GM10266 (cell line): ENCODE measurements at regions not wholly inside any gene's neighbourhood (a gene's known extent, or its start where the extent isn't known, plus 50 kb on each side); places are given as distances from the start of the nearest gene placed in this dataset.
"Not testable (repeated sequence)": the region's sequence is repeated elsewhere in the genome, so short reads cannot be mapped to it uniquely, and the experiment has no call there.

Experiments
- DNase-seq: peaks from one replicate; pipeline ENCODE4 v3.0.0; 2012; ENCODE audit errors: extremely low spot score
- TF ChIP-seq, protein P1 (sequence below): IDR thresholded peaks from 2 replicates; pipeline ENCODE4 v1.5.1; 2012; ENCODE audit warnings: mild to moderate bottlenecking, low read depth; ENCODE audit not compliant: control insufficient read depth, insufficient read depth; ENCODE audit errors: missing control alignments

DNA sequence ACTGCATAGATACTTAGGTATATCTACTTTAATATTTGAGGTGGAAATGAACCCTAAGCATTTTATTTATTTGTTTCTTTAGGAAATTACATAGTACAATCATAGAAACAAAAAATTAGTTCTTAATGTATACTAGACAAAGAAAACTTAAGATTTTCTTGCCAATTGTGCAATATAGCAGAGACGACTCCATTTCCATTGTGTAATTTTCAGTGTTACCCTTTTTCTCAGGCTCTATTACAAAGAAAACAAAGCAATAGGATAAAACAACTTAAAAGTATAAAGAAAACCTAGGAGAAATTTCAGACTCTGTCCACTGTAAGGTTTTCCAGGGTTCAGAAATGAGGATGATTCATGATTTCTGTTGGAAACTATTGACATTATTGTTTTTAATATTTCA lies 89.0 kb upstream of the SERTAD2 start:
- DNase-seq: no peak
- TF ChIP-seq, protein P1, sequence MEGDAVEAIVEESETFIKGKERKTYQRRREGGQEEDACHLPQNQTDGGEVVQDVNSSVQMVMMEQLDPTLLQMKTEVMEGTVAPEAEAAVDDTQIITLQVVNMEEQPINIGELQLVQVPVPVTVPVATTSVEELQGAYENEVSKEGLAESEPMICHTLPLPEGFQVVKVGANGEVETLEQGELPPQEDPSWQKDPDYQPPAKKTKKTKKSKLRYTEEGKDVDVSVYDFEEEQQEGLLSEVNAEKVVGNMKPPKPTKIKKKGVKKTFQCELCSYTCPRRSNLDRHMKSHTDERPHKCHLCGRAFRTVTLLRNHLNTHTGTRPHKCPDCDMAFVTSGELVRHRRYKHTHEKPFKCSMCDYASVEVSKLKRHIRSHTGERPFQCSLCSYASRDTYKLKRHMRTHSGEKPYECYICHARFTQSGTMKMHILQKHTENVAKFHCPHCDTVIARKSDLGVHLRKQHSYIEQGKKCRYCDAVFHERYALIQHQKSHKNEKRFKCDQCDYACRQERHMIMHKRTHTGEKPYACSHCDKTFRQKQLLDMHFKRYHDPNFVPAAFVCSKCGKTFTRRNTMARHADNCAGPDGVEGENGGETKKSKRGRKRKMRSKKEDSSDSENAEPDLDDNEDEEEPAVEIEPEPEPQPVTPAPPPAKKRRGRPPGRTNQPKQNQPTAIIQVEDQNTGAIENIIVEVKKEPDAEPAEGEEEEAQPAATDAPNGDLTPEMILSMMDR: no peak

GRCh38 chr2:64743739-64744330 lies 90.1 kb upstream of the SERTAD2 start:
- no peak for DNase-seq
- TF ChIP-seq, protein P1: no peak

DNA sequence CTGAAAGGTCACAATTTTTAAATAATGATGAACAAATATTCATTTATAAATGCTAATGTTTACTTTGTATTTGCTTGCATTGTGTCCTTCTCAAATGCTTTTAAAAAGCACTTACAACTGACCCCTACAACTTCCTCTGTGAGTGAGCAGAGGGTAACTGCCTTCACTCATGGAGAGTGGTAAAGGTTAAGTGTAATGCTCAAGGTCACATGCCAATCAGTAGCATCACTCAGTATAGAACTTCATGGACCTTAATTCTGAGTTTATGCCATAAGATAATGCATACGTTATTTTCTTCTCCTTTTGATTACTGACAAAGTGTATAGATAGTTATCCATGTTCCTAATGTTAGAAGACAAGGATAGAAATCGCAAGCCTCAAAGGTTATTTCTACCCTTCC lies 91.8 kb upstream of the SERTAD2 start:
- DNase-seq: no peak
- TF ChIP-seq, protein P1: no peak

GRCh38 chr2:64747690-64748091 lies 94.0 kb upstream of the SERTAD2 start:
- DNase-seq: not testable (repeated sequence)

DNA sequence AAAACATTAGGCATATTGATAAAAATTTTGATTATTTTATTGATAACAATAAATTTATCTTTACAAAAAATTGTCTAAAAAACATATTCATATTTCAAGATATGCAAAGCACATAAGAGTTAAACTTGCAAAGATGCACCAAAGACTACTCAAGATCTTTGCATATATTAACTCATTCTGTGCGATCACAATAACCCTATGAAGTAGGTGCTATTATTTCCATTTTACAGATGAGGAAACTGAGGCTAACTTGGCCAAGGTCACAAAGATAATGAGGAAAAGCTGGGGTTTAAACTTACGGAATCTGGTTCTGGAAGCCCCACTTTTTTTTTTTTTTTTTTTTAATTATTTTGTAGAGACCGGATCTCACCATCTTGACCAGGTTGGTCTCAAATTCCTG lies 94.4 kb upstream of the SERTAD2 start:
- TF ChIP-seq, protein P1: no peak
- DNase-seq: no peak

DNA sequence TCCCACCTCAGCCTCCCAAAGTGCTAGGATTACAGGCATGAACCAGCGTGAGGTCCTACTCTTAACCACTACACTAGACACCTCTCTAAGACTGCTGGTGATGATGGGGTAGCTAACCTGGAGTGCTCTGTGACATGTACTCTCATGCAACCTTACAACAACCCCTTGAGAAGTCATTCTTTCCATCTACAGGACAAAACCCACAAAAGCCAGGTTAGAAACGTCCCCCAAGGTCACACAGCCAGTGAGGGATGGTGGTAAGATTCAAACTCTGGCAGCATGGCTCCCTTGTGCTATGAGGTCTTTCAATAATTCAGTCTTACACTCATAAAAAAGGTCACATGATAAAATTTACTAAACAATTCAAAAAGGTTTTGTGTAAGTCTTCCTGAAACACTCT lies 94.8 kb upstream of the SERTAD2 start:
- DNase-seq: no peak
- TF ChIP-seq, protein P1: no peak

DNA sequence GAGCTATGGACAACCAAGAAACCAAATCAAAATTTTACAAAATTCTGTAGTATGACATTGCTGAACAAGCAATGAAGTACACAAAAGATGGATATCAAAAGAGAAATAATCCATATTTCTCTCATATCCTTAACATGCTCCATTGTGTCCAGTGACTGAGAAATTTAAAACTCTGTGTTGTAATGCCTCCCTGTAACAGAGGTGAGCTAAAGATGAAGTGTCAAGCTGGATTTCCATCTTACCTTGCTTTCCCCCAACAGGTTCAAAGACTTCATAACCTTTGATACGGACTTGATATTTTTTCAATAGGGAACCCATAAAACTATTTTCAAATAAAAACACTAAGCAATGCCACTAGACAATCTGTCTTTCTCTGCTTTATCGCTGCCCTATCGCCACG lies 95.7 kb upstream of the SERTAD2 start:
- DNase-seq: no peak
- TF ChIP-seq, protein P1: no peak
